Prostate gland (tissue), 2 donors: ENCODE measurements at regions not wholly inside any gene's neighbourhood (a gene's known extent, or its start where the extent isn't known, plus 50 kb on each side); places are given as distances from the start of the nearest gene placed in this dataset.
"Not testable (repeated sequence)": the region's sequence is repeated elsewhere in the genome, so short reads cannot be mapped to it uniquely, and the experiment has no call there.

Source experiments
- DNase-seq: peaks from one replicate; pipeline ENCODE4 v3.0.0-alpha.2; 2019; ENCODE audit warnings: low spot score
- H3K27ac ChIP-seq, 2 donors: fragments of 200-600 bp; sonication (generic); 2 replicates each; pipeline ENCODE4 v1.5.1; 2017 to 2019
- H3K27me3 ChIP-seq: fragments of 200-600 bp; sonication (generic); replicated peaks from 2 replicates; pipeline ENCODE4 v1.5.1; 2019; ENCODE audit not compliant: insufficient read depth
- H3K36me3 ChIP-seq, 2 donors: fragments of 200-600 bp; sonication (generic); 1 replicate in 1 of 2; 2 replicates in 1 of 2; pipeline versions ENCODE4 v1.5.1 to v1.8.1; 2017 to 2019
- H3K4me1 ChIP-seq: fragments of 200-600 bp; sonication (generic); replicated peaks from 2 replicates; pipeline ENCODE4 v1.5.1; 2019
- H3K4me3 ChIP-seq, 2 donors: fragments of 200-600 bp; sonication (generic); 2 replicates each; pipeline ENCODE4 v1.5.1; 2017 to 2019
- H3K9me3 ChIP-seq: fragments of 200-600 bp; sonication (generic); 2 replicates; pipeline ENCODE4 v1.5.1; 2017
- CTCF ChIP-seq, 4 experiments: fragments of 200-600 bp in 2 of 4; fragments of 450-650 bp in 2 of 4; sonication (generic) in 2 of 4; IDR thresholded peaks; 1 replicate in 3 of 4; 2 replicates in 1 of 4; pipeline ENCODE4 v1.5.1; 2016 to 2019; ENCODE audit warnings: antibody characterized with exemption in 4 of 4, mild to moderate bottlenecking in 2 of 4, moderate library complexity in 2 of 4
- POLR2A ChIP-seq: fragments of 450-650 bp; IDR thresholded peaks from one replicate; pipeline ENCODE4 v1.6.1; 2016; ENCODE audit warnings: antibody characterized with exemption, mild to moderate bottlenecking
- POLR2AphosphoS5 ChIP-seq: sonication (generic); formaldehyde crosslinking; IDR thresholded peaks from one replicate; pipeline ENCODE4 v1.6.1; 2017; ENCODE audit warnings: antibody characterized with exemption
- WGBS: methylation state at CpG from one replicate; pipeline ENCODE4 v1.1.5; 2018; 5-methylcytosine and 5-hydroxymethylcytosine counted together
- intact Hi-C: fragments of 100-400 bp; cut with DNase I; formaldehyde crosslinking; loops from one replicate; pipeline ENCODE4 v1.14.2; 2022

GRCh38 chr5:174493530-174493929, 230.9 kb upstream of the MSX2 start:
- H3K27ac ChIP-seq, result no peak overlapping the region
- WGBS, result 67% methylated on average over 7 of the region's 7 CpGs
- no peak for DNase-seq
- intact Hi-C loops, result no loop called here
- H3K27me3 ChIP-seq, result no peaks in the 10 kb centered on the region
- TF ChIP-seq CTCF (IDR thresholded peaks at IDR 0.05), result no peak
- TF ChIP-seq POLR2AphosphoS5, result no peak
- no peak for TF ChIP-seq POLR2A
- no peaks in the 10 kb centered on the region for H3K4me1 ChIP-seq
- no peak overlapping the region for H3K4me3 ChIP-seq
- no peaks in the 10 kb centered on the region for H3K36me3 ChIP-seq
- no peaks in the 10 kb centered on the region for H3K9me3 ChIP-seq

- H3K27ac ChIP-seq, intact Hi-C loops, H3K4me1 ChIP-seq, H3K9me3 ChIP-seq, H3K27me3 ChIP-seq, H3K36me3 ChIP-seq, H3K4me3 ChIP-seq, DNase-seq: not testable (repeated sequence)
- WGBS, result 92% methylated on average over 3 of the region's 3 CpGs
Measured at GRCh38 chr5:174497939-174498338, 226.4 kb upstream of the MSX2 start.

GRCh38 chr5:174498575-174498974, 225.8 kb upstream of the MSX2 start:
- H3K4me1 ChIP-seq, H3K4me3 ChIP-seq, H3K9me3 ChIP-seq, H3K36me3 ChIP-seq, intact Hi-C loops, H3K27ac ChIP-seq, DNase-seq, H3K27me3 ChIP-seq: not testable (repeated sequence)
- 90% methylated on average over 4 of the region's 4 CpGs for WGBS

- TF ChIP-seq POLR2AphosphoS5, result no peak
- no peak for TF ChIP-seq POLR2A
- TF ChIP-seq CTCF (IDR thresholded peaks at IDR 0.05), result no peak
- intact Hi-C loops, result no loop called here
- 53% methylated on average over 5 of the region's 5 CpGs for WGBS
Measured at GRCh38 chr5:174500636-174501035, 223.7 kb upstream of the MSX2 start.

GRCh38 chr5:174501461-174502069, 222.8 kb upstream of the MSX2 start:
- Histone ChIP-seq H3K4me3 (no peak overlapping the region), H3K4me1 (no peaks in the 10 kb centered on the region), H3K27ac (no peak overlapping the region), H3K9me3 (no peaks in the 10 kb centered on the region), H3K36me3 (no peaks in the 10 kb centered on the region), H3K27me3 (no peaks in the 10 kb centered on the region)
- WGBS, result 57% methylated on average over 6 of the region's 6 CpGs
- TF ChIP-seq POLR2AphosphoS5 (no peak), CTCF (IDR thresholded peaks at IDR 0.05) (no peak), POLR2A (no peak)
- DNase-seq, result no peak
- intact Hi-C loops, result no loop called here

More at GRCh38 chr5:174500636-174501035, 223.7 kb upstream of the MSX2 start:
- Histone ChIP-seq H3K9me3 (no peaks in the 10 kb centered on the region), H3K4me1 (no peaks in the 10 kb centered on the region), H3K36me3 (no peaks in the 10 kb centered on the region), H3K27ac (no peak overlapping the region), H3K4me3 (no peak overlapping the region), H3K27me3 (no peaks in the 10 kb centered on the region)
- DNase-seq, result no peak

- Histone ChIP-seq H3K27me3 (no peaks in the 10 kb centered on the region), H3K4me1 (no peaks in the 10 kb centered on the region), H3K36me3 (no peaks in the 10 kb centered on the region), H3K27ac (peak overlapping the region in 1 of 2 donors; percentile 68), H3K4me3 (no peak overlapping the region), H3K9me3 (no peaks in the 10 kb centered on the region)
- no peak for DNase-seq
- intact Hi-C loops, result no loop called here
- no peak for TF ChIP-seq CTCF (IDR thresholded peaks at IDR 0.05)
- no peak for TF ChIP-seq POLR2AphosphoS5
- no peak for TF ChIP-seq POLR2A
Measured at GRCh38 chr5:174503086-174503460, 221.3 kb upstream of the MSX2 start.
